ENCODE measurements at regions not wholly inside any gene's neighbourhood (a gene's known extent, or its start where the extent isn't known, plus 50 kb on each side); places are given as distances from the start of the nearest gene placed in this dataset.

- TF ChIP-seq POLR2A (IDR thresholded peaks at IDR 0.05) = no peak
- no peak for TF ChIP-seq CTCF (IDR thresholded peaks at IDR 0.05)
- no peak for TF ChIP-seq POLR2AphosphoS5 (IDR thresholded peaks at IDR 0.05)
Measured at GRCh38 chr10:8921568-8921967, 867.1 kb downstream of the GATA3 start.
